OCI-LY7 (cell line): ENCODE measurements at regions not wholly inside any gene's neighbourhood (a gene's known extent, or its start where the extent isn't known, plus 50 kb on each side); places are given as distances from the start of the nearest gene placed in this dataset.

Source experiments
- BruUV-seq: library from RNA; stranded (reverse); fragments of 400-500 nt; replicated peaks from 2 replicates; lab custom pipeline; 2021; lab: Mats Ljungman, UMichigan
- CTCF ChIA-PET: fragments of 300-600 bp; sonication (Branson Sonifier 250); formaldehyde crosslinking; loops from one replicate; lab custom pipeline; 2022; ENCODE audit warnings: antibody characterized with exemption; ENCODE audit not compliant: unreplicated experiment; lab: Charles Lee
- POLR2A ChIA-PET: fragments of 300-600 bp; sonication (Branson Sonifier 250); formaldehyde crosslinking; loops from one replicate; lab custom pipeline; 2022; ENCODE audit warnings: antibody characterized with exemption; lab: Charles Lee
- DNase-seq: peaks from one replicate; pipeline ENCODE4 v3.0.0-alpha.2; 2015; ENCODE audit warnings: low spot score
- H2AFZ ChIP-seq: fragments of 200-600 bp; sonication (generic), shearing (Covaris generic); 2 replicates; pipeline ENCODE4 v1.6.1; 2014; ENCODE audit warnings: mild to moderate bottlenecking, antibody characterized with exemption, low read length, moderate library complexity
- H3K27ac ChIP-seq: fragments of 200-600 bp; sonication (generic); 2 replicates; pipeline ENCODE4 v1.5.1; 2014; ENCODE audit warnings: mixed run types, low read depth, mild to moderate bottlenecking, moderate library complexity, low read length, inconsistent platforms; ENCODE audit not compliant: poor library complexity, severe bottlenecking
- H3K36me3 ChIP-seq: fragments of 200-600 bp; sonication (generic); 2 replicates; pipeline ENCODE4 v1.6.1; 2014; ENCODE audit warnings: mild to moderate bottlenecking, antibody characterized with exemption, low read length, moderate library complexity, mixed read lengths; ENCODE audit not compliant: insufficient read depth
- H3K4me1 ChIP-seq: fragments of 200-600 bp; sonication (generic); 2 replicates; pipeline ENCODE4 v1.5.1; 2014; ENCODE audit warnings: mild to moderate bottlenecking, low read length; ENCODE audit not compliant: insufficient read depth, poor library complexity, severe bottlenecking
- H3K4me2 ChIP-seq: fragments of 200-600 bp; sonication (generic); 2 replicates; pipeline ENCODE4 v1.6.1; 2014; ENCODE audit warnings: mild to moderate bottlenecking, low read length
- H3K4me3 ChIP-seq: fragments of 200-600 bp; sonication (generic); 2 replicates; pipeline ENCODE4 v1.5.1; 2014; ENCODE audit warnings: mild to moderate bottlenecking, low read depth, low read length; ENCODE audit not compliant: poor library complexity, severe bottlenecking
- H3K79me2 ChIP-seq: fragments of 200-600 bp; sonication (generic); 2 replicates; pipeline ENCODE4 v1.6.1; 2016; ENCODE audit warnings: low read depth, mild to moderate bottlenecking, low read length, moderate library complexity, mixed read lengths; ENCODE audit not compliant: insufficient read depth
- H3K9me2 ChIP-seq: fragments of 200-600 bp; sonication (generic); 2 replicates; pipeline ENCODE4 v1.6.1; 2016; ENCODE audit warnings: mild to moderate bottlenecking, low read length, mixed read lengths; ENCODE audit not compliant: insufficient read depth
- H3K9me3 ChIP-seq: fragments of 200-600 bp; sonication (generic); 2 replicates; pipeline ENCODE4 v1.6.1; 2014; ENCODE audit warnings: mild to moderate bottlenecking, mixed run types, low read length, mixed read lengths
- H4K20me1 ChIP-seq: fragments of 200-600 bp; sonication (generic); 2 replicates; pipeline ENCODE4 v1.6.1; 2014; ENCODE audit warnings: mild to moderate bottlenecking, antibody characterized with exemption, low read length, moderate library complexity, mixed read lengths; ENCODE audit not compliant: insufficient read depth
- CTCF ChIP-seq: fragments of 200-600 bp; sonication (generic); conservative IDR thresholded peaks from 2 replicates; pipeline ENCODE4 v1.5.1; 2014; ENCODE audit warnings: mild to moderate bottlenecking, antibody characterized with exemption, low read length, moderate library complexity, mixed read lengths
- EZH2phosphoT487 ChIP-seq: fragments of 200-600 bp; sonication (generic); IDR thresholded peaks from 2 replicates; pipeline ENCODE4 v1.6.1; 2018; ENCODE audit warnings: low read depth, borderline replicate concordance, mild to moderate bottlenecking, mixed run types, antibody characterized with exemption, low read length, moderate library complexity, mixed read lengths
- intact Hi-C: fragments of 100-400 bp; cut with micrococcal nuclease; formaldehyde crosslinking; loops from one replicate; pipeline ENCODE4 v1.10.0; 2022; ENCODE audit not compliant: unreplicated experiment

GRCh38 chr5:58264276-58264675 is 195.6 kb downstream of the PLK2 start:
- DNase-seq = no peak
- Histone ChIP-seq H2AFZ (no peak overlapping the region), H3K79me2 (no peaks in the 10 kb centered on the region), H4K20me1 (no peaks in the 10 kb centered on the region), H3K4me3 (no peak overlapping the region), H3K4me1 (no peaks in the 10 kb centered on the region), H3K36me3 (no peaks in the 10 kb centered on the region), H3K4me2 (no peak overlapping the region), H3K9me3 (no peaks in the 10 kb centered on the region), H3K27ac (no peak overlapping the region), H3K9me2 (no peaks in the 10 kb centered on the region)
- no peak for TF ChIP-seq EZH2phosphoT487
- no peak for TF ChIP-seq CTCF
- ChIA-PET CTCF (no interaction called here), POLR2A (no interaction called here)
- BruUV-seq = no TSS peak
- intact Hi-C loops = no loop called here

GRCh38 chr5:58263296-58263695 is 196.6 kb downstream of the PLK2 start:
- H3K27ac ChIP-seq = no peak overlapping the region
- no peak overlapping the region for H3K4me2 ChIP-seq
- TF ChIP-seq EZH2phosphoT487 (no peak), CTCF (no peak)
- no peaks in the 10 kb centered on the region for H3K4me1 ChIP-seq
- intact Hi-C loops = no loop called here
- POLR2A ChIA-PET = no interaction called here
- BruUV-seq = no TSS peak
- H3K9me3 ChIP-seq = no peaks in the 10 kb centered on the region
- no peaks in the 10 kb centered on the region for H3K36me3 ChIP-seq
- no peaks in the 10 kb centered on the region for H3K9me2 ChIP-seq
- no peak overlapping the region for H3K4me3 ChIP-seq
- H2AFZ ChIP-seq = no peak overlapping the region
- no peak for DNase-seq
- H4K20me1 ChIP-seq = no peaks in the 10 kb centered on the region
- CTCF ChIA-PET = no interaction called here
- no peaks in the 10 kb centered on the region for H3K79me2 ChIP-seq

GRCh38 chr5:58262226-58262625 is 197.7 kb downstream of the PLK2 start:
- CTCF ChIA-PET = no interaction called here
- POLR2A ChIA-PET = interaction anchor here (1.1 kb wide), 1 partner anchor 14 kb away, joined by 3 read pairs; no protein-coding TSS in a partner anchor

More at GRCh38 chr5:58262226-58262625, 197.7 kb downstream of the PLK2 start:
- TF ChIP-seq EZH2phosphoT487 (no peak), CTCF (no peak)
- no peak overlapping the region for H2AFZ ChIP-seq
- H3K4me2 ChIP-seq = no peak overlapping the region
- no peak for DNase-seq
- no peaks in the 10 kb centered on the region for H3K9me3 ChIP-seq
- H3K9me2 ChIP-seq = no peaks in the 10 kb centered on the region
- intact Hi-C loops = no loop called here
- no peaks in the 10 kb centered on the region for H3K79me2 ChIP-seq
- H3K4me3 ChIP-seq = no peak overlapping the region
- BruUV-seq = no TSS peak
- H4K20me1 ChIP-seq = no peaks in the 10 kb centered on the region
- no peak overlapping the region for H3K27ac ChIP-seq
- no peaks in the 10 kb centered on the region for H3K36me3 ChIP-seq
- H3K4me1 ChIP-seq = no peaks in the 10 kb centered on the region
